ENCODE measurements at regions not wholly inside any gene's neighbourhood (a gene's known extent, or its start where the extent isn't known, plus 50 kb on each side); places are given as distances from the start of the nearest gene placed in this dataset.
"Not testable (repeated sequence)": the region's sequence is repeated elsewhere in the genome, so short reads cannot be mapped to it uniquely, and the experiment has no call there.

DNA sequence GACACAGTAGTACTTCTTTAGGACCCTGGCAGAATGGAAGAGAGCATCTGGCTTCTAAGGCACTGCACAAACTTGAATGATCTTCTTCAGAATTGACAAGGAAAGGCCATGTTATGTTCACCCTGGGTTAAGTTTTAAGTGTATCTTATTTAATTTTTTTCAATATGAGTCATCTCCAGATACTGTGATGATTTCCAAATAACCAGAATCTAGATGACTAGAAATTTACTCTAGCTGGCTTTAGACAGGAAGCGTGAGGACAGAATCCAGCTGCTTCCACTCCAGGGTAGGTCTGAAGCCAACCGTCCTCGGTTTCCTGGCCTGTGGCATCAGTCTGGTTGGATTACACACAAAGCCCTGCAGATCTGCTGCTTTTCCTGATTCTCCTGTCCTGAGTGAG is 370.5 kb downstream of the BCL2L11 start:
- DNase-seq; H3K36me3 ChIP-seq (ENCODE audit: low read depth); H4K20me1 ChIP-seq (ENCODE audit: insufficient read depth); H3K9me3 ChIP-seq (ENCODE audit: low read depth); H2AFZ ChIP-seq; H3K9me2 ChIP-seq (ENCODE audit: insufficient read depth); H3K27me3 ChIP-seq (replicated peaks; ENCODE audit: insufficient read depth): not testable (repeated sequence)
- peaks cover 20% of the 10 kb centered on the region for H3K4me1 ChIP-seq (ENCODE audit: insufficient read depth)
- H3K4me3 ChIP-seq = peak overlapping the region; percentile 58
- H3K9ac ChIP-seq = peak overlapping the region; percentile 50
- peak overlapping the region; percentile 49 for H3K4me2 ChIP-seq (ENCODE audit: unreplicated experiment)
- in situ Hi-C loops (cut with MboI) = loop anchor here (25.0 kb wide), 1 partner anchor 171 kb away; no protein-coding TSS in a partner anchor
- peak overlapping the region; percentile 68 for H3K27ac ChIP-seq
- H3K79me2 ChIP-seq (ENCODE audit: insufficient read depth) = peaks cover 52% of the 10 kb centered on the region
- WGBS, 2 experiments (ENCODE audit: low coverage in 1 of 2, low lambda C conversion rate in 2 of 2, missing lambda C conversion rate in 2 of 2) = no CpG with 5 or more reads among the region's 3 CpGs
- peaks cover 19% of the 10 kb centered on the region for H3F3A ChIP-seq (ENCODE audit: insufficient read depth)

DNA sequence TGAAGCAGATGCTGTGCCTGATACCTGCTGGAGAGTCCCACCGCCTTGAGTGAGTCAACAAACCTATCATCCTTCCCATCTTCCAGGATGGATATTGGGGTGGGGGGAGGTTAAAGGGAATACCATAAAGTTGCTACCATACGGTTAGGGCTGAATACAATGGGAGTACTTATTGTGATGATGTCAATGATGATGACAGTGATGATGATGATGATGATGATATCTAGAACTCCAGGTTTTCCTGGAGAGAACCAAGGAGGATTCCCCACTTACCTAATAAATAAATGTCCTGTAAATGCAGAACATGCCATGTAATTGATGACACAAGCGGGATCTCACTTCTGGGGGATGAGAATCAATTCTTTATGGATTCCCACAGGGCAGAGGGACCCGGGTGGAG is 370.9 kb downstream of the BCL2L11 start:
- H3F3A ChIP-seq (ENCODE audit: insufficient read depth) = peaks cover 21% of the 10 kb centered on the region
- H3K9ac ChIP-seq = peak overlapping the region; percentile 50
- H3K36me3 ChIP-seq (ENCODE audit: low read depth); H3K9me2 ChIP-seq (ENCODE audit: insufficient read depth); H4K20me1 ChIP-seq (ENCODE audit: insufficient read depth); H3K9me3 ChIP-seq (ENCODE audit: low read depth); H3K27me3 ChIP-seq (replicated peaks; ENCODE audit: insufficient read depth); H2AFZ ChIP-seq: not testable (repeated sequence)
- peak overlapping the region; percentile 49 for H3K4me2 ChIP-seq (ENCODE audit: unreplicated experiment)
- in situ Hi-C loops (cut with MboI) = loop anchor here (25.0 kb wide), 1 partner anchor 171 kb away; no protein-coding TSS in a partner anchor
- DNase-seq = peak; percentile 12
- peak overlapping the region; percentile 58 for H3K4me3 ChIP-seq
- 27 to 40% methylated on average over 4 of the region's 4 CpGs for WGBS, 2 experiments (ENCODE audit: low coverage in 1 of 2, low lambda C conversion rate in 2 of 2, missing lambda C conversion rate in 2 of 2)
- H3K4me1 ChIP-seq (ENCODE audit: insufficient read depth) = peaks cover 25% of the 10 kb centered on the region
- peaks cover 48% of the 10 kb centered on the region for H3K79me2 ChIP-seq (ENCODE audit: insufficient read depth)
- peak overlapping the region; percentile 68 for H3K27ac ChIP-seq

DNA sequence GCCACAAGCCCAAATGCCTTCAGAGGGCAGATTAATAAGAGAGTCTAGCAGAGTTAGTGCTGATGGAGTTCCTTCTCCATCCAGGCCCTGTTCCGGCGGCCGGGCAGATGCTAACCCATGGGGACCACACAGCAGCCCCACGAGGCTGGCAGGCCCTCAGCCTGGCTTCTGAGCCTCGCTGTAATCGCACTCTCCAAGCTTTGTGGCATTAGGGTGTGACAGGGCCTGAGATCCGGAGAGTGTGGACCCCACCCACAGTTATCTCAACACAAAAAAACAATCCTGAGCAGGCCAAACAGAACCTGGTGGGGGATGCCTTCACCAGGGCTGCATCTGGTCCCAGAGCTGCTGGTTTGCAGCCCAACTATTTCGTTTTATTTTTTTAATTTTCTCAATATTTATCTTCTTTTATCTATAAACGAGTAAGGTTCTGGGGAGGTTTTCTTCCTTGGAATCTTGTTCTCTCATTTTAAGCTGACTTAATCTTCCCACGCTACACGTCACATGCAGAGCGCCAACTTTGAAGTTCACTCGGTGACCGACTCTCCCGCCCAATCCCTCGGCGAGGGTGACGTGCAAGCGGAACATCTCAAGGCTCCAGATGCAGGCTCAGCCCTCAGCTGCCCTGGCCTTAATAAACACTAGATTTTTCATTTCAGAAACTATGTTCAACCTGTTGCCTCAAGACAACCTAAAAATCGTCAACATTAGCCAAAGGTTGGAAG is 372.4 kb downstream of the BCL2L11 start:
- H4K20me1 ChIP-seq (ENCODE audit: insufficient read depth); H3K27me3 ChIP-seq (replicated peaks; ENCODE audit: insufficient read depth); H2AFZ ChIP-seq; H3K36me3 ChIP-seq (ENCODE audit: low read depth); H3K9me3 ChIP-seq (ENCODE audit: low read depth); H3K9me2 ChIP-seq (ENCODE audit: insufficient read depth): not testable (repeated sequence)
- Histone ChIP-seq H3K79me2 (ENCODE audit: insufficient read depth) (peaks cover 39% of the 10 kb centered on the region), H3K9ac (peak overlapping the region; percentile 88), H3K4me2 (ENCODE audit: unreplicated experiment) (peak overlapping the region; percentile 85), H3K27ac (peak overlapping the region; percentile 93), H3K4me1 (ENCODE audit: insufficient read depth) (peaks cover 38% of the 10 kb centered on the region), H3K4me3 (peak overlapping the region; percentile 80), H3F3A (ENCODE audit: insufficient read depth) (peaks cover 24% of the 10 kb centered on the region)
- in situ Hi-C loops (cut with MboI) = loop anchor here (25.0 kb wide), 1 partner anchor 169 kb away; no protein-coding TSS in a partner anchor
- peak; percentile 24 for DNase-seq
- 0 to 4% methylated on average over 1 to 2 of the region's 20 CpGs for WGBS, 2 experiments (ENCODE audit: low coverage in 1 of 2, low lambda C conversion rate in 2 of 2, missing lambda C conversion rate in 2 of 2)

DNA sequence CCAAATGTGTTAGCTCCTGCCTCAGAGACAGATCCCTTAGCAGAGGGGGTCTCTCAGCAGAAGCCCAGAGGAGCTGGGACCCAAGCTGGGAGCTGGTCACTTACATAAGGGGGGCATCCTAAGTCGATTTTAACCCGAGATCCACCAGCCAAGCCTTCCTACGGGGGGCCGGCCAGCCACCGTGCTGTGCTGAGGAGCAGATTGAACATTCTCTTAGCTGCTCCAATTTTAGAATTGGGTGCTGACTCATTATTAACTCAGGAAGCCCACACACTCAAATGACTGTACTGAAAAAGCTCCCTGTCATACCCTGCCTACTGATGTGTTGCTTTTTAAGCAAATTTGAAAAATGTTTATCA is 373.0 kb downstream of the BCL2L11 start:
- Histone ChIP-seq H3K79me2 (ENCODE audit: insufficient read depth) (peaks cover 34% of the 10 kb centered on the region), H3K4me2 (ENCODE audit: unreplicated experiment) (peak overlapping the region; percentile 85), H3K9ac (peak overlapping the region; percentile 88), H3K4me1 (ENCODE audit: insufficient read depth) (peaks cover 38% of the 10 kb centered on the region), H3K4me3 (peak overlapping the region; percentile 80), H3F3A (ENCODE audit: insufficient read depth) (peaks cover 24% of the 10 kb centered on the region), H3K27ac (peak overlapping the region; percentile 93)
- not testable (repeated sequence) for H3K9me2 ChIP-seq (ENCODE audit: insufficient read depth); H3K36me3 ChIP-seq (ENCODE audit: low read depth); H3K9me3 ChIP-seq (ENCODE audit: low read depth); H2AFZ ChIP-seq; H4K20me1 ChIP-seq (ENCODE audit: insufficient read depth); H3K27me3 ChIP-seq (replicated peaks; ENCODE audit: insufficient read depth)
- DNase-seq = peak; percentile 5
- WGBS, 2 experiments (ENCODE audit: low coverage in 1 of 2, low lambda C conversion rate in 2 of 2, missing lambda C conversion rate in 2 of 2) = 0% methylated on average over 5 of the region's 5 CpGs
- in situ Hi-C loops (cut with MboI) = loop anchor here (25.0 kb wide), 1 partner anchor 169 kb away; no protein-coding TSS in a partner anchor

DNA sequence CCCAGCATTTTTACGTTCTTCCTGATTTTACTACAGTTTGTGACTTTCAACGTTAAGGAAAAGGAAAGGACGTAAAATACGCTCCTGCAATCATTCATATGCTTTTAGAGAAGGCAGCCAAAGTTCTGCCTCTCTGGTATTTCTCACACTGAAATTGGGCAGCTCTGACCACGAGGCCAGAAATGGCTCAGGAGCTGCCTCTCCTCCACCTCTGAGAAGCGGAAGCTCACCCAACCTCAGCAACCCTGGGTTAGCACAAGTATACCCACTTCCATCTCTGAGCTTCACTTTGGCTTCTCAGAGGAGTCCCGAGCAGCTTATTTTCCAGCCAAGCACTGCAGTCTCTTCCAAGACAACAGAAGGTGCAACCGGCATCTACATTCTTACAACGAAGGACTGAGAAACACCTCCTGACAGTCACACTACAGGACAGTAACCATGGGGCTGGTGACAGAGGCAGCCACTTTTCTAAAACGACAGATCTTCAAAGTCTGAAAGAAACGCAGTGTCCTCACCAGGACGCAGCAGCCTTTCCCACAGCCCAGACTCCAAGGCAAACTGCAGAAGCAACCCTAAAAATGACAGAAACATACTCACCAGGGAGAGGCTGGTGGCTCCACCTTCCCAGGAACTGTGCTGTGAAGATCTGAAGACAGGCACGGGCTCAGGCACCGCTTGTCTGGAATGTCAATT is 373.7 kb downstream of the BCL2L11 start:
- not testable (repeated sequence) for H2AFZ ChIP-seq

DNA sequence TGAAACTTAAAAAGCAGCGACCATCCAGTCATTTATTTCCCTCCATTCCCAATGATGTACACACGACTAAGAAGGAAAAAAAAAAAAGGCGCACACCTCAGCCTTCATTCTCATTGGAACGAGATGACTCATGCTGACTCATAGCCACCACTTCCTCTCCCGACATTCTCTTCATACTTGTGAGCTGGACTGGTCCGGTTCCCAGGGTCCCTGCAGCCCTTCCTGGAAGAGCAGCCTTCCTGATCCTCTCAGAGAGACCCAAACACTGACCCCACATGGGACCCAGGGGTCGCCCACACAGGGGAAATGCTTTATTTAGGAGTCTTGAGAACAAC is 374.2 kb downstream of the BCL2L11 start:
- H2AFZ ChIP-seq; H3K36me3 ChIP-seq (ENCODE audit: low read depth); H3K9me3 ChIP-seq (ENCODE audit: low read depth); H3K27me3 ChIP-seq (replicated peaks; ENCODE audit: insufficient read depth); H3K9me2 ChIP-seq (ENCODE audit: insufficient read depth); DNase-seq; H4K20me1 ChIP-seq (ENCODE audit: insufficient read depth): not testable (repeated sequence)
- Histone ChIP-seq H3K4me1 (ENCODE audit: insufficient read depth) (peaks cover 38% of the 10 kb centered on the region), H3K27ac (peak overlapping the region; percentile 93), H3F3A (ENCODE audit: insufficient read depth) (peaks cover 24% of the 10 kb centered on the region), H3K9ac (peak overlapping the region; percentile 88), H3K79me2 (ENCODE audit: insufficient read depth) (peaks cover 27% of the 10 kb centered on the region), H3K4me2 (ENCODE audit: unreplicated experiment) (peak overlapping the region; percentile 61), H3K4me3 (peak overlapping the region; percentile 80)
- in situ Hi-C loops (cut with MboI) = loop anchor here (25.0 kb wide), 1 partner anchor 167 kb away; no protein-coding TSS in a partner anchor
- WGBS, 2 experiments (ENCODE audit: low coverage in 1 of 2, low lambda C conversion rate in 2 of 2, missing lambda C conversion rate in 2 of 2) = 0% methylated on average over 2 to 6 of the region's 7 CpGs

More for the DNA sequence above, 373.7 kb downstream of the BCL2L11 start:
- H3F3A ChIP-seq (ENCODE audit: insufficient read depth) = peaks cover 24% of the 10 kb centered on the region
- not testable (repeated sequence) for H3K9me2 ChIP-seq (ENCODE audit: insufficient read depth); H4K20me1 ChIP-seq (ENCODE audit: insufficient read depth); H3K27me3 ChIP-seq (replicated peaks; ENCODE audit: insufficient read depth); H3K9me3 ChIP-seq (ENCODE audit: low read depth); H3K36me3 ChIP-seq (ENCODE audit: low read depth); DNase-seq
- H3K4me3 ChIP-seq = peak overlapping the region; percentile 80
- H3K79me2 ChIP-seq (ENCODE audit: insufficient read depth) = peaks cover 32% of the 10 kb centered on the region
- in situ Hi-C loops (cut with MboI) = loop anchor here (25.0 kb wide), 1 partner anchor 168 kb away; no protein-coding TSS in a partner anchor
- H3K9ac ChIP-seq = peak overlapping the region; percentile 88
- H3K4me1 ChIP-seq (ENCODE audit: insufficient read depth) = peaks cover 38% of the 10 kb centered on the region
- peak overlapping the region; percentile 61 for H3K4me2 ChIP-seq (ENCODE audit: unreplicated experiment)
- 2 to 6% methylated on average over 7 to 10 of the region's 14 CpGs for WGBS, 2 experiments (ENCODE audit: low coverage in 1 of 2, low lambda C conversion rate in 2 of 2, missing lambda C conversion rate in 2 of 2)
- H3K27ac ChIP-seq = peak overlapping the region; percentile 93

DNA sequence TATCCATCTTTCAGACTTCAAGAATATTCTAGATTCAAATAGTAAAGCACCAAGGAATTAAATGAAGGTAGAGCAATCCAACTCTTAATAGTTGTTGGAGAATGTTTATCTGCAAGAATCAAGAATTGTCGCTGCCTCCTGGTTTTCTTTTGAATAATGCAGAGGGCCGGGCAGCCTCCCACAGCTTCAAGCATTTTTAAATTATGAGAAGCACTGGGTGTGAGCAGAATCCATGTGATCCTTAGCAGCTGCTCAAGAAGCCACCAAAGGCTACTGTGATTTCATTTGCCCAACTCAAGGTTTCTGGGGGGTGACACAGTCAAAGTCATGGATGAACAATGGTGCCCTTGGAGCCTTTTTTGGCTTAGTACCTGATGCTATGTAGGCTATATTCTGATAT is 374.9 kb downstream of the BCL2L11 start:
- Histone ChIP-seq H3K79me2 (ENCODE audit: insufficient read depth) (peaks cover 20% of the 10 kb centered on the region), H3K4me3 (peak overlapping the region; percentile 49), H3F3A (ENCODE audit: insufficient read depth) (peaks cover 28% of the 10 kb centered on the region), H3K27ac (peak overlapping the region; percentile 89), H3K4me2 (ENCODE audit: unreplicated experiment) (peak overlapping the region; percentile 65), H3K4me1 (ENCODE audit: insufficient read depth) (peaks cover 41% of the 10 kb centered on the region), H3K9ac (peak overlapping the region; percentile 63)
- H4K20me1 ChIP-seq (ENCODE audit: insufficient read depth); H3K27me3 ChIP-seq (replicated peaks; ENCODE audit: insufficient read depth); H2AFZ ChIP-seq; H3K9me3 ChIP-seq (ENCODE audit: low read depth); H3K36me3 ChIP-seq (ENCODE audit: low read depth); H3K9me2 ChIP-seq (ENCODE audit: insufficient read depth): not testable (repeated sequence)
- DNase-seq = peak; percentile 73
- in situ Hi-C loops (cut with MboI) = loop anchor here (25.0 kb wide), 1 partner anchor 167 kb away; no protein-coding TSS in a partner anchor
- WGBS, 2 experiments (ENCODE audit: low coverage in 1 of 2, low lambda C conversion rate in 2 of 2, missing lambda C conversion rate in 2 of 2) = 0 to 3% methylated on average over 2 of the region's 2 CpGs

All from GM23248 (cell line).